ENCODE measurements at regions not wholly inside any gene's neighbourhood (a gene's known extent, or its start where the extent isn't known, plus 50 kb on each side); places are given as distances from the start of the nearest gene placed in this dataset.

- no peak for DNase-seq
Observed at GRCh38 chr2:144948205-144948855, 428.4 kb upstream of the ZEB2 start.

DNA sequence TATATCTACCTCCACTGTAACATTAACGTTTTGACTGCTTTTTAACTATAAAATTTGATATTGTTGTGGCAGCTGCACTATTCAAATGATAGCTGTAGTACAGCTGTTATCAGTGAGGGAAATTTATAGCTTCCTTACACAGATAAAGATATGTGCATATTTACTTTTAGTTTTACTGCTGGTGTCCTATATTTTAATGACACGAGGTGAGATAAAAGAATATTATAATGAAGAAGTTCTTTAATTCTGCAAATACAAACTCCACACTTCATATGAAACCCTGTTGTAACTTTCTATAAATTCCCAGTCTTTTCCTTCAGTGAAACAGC lies 427.8 kb upstream of the ZEB2 start:
- no peak for DNase-seq

- no peak for DNase-seq
Observed at GRCh38 chr2:144946263-144946662, 426.3 kb upstream of the ZEB2 start.

- DNase-seq, result no peak
Observed at GRCh38 chr2:144944546-144945220, 424.8 kb upstream of the ZEB2 start.

- DNase-seq, result no peak
Observed at GRCh38 chr2:144943986-144944385, 424.1 kb upstream of the ZEB2 start.

DNA sequence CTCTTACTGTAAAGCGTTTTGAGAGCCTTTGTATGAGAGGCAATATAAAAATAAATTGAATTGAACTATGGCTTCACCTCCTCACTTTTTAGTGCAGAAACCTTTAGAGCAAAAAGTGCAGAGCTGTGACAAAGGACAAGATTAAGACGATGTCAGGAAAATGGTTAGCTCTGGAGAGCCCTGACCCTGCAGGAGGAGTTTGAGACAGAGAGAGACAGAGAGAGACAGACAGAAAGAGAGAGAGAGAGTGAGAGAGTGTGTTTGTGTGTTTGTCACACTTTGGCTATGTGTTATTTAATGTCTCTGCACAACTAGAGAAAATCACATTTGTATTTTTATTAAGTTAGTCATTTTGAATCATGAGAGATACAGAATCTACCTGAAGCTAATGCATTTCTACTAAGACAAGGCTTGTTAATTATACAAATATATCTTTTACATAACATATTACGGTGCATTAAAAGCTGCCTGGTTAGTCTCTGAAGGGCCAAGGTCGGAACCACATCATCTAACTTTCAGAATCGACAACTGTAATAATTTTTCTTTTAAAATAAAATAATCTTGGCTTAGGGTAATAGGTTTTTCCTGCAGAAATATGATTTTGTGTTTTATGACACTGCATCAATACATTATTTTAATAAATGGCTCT lies 423.5 kb upstream of the ZEB2 start:
- DNase-seq, result no peak

DNA sequence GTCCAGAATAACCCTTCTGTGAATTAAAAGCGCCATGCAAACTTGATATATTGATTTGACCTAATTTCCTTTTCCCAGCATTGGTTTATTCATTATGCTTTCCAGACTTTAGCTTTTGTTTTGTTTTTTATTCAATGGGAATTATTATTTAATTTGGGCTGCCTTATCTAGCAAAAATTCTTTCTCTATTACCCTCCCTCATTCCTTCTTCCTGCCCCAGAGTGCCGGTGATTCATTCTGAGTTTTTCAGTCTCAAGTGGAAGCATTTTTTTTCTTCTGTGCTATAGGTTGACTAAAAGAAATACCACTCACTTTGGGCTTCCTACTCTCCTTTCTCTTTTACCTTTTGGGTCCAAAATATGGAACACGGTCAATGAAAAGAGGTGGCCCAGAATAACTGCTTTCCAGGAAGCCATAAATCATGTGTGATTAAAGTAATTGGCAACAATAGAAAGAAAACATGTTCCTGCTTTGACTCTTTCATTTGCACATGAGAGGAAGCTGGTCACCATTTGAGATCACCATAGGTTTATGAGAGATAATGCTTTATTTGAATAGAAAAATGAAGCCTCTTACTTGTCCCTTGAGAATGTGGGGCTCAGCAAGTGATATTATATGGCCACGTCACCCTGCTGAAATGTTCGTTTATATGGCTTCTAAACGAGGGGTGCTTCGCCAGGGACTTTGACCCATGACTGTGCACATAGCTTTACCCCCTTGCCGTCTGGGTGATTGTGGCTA lies 422.8 kb upstream of the ZEB2 start:
- DNase-seq, result no peak

DNA sequence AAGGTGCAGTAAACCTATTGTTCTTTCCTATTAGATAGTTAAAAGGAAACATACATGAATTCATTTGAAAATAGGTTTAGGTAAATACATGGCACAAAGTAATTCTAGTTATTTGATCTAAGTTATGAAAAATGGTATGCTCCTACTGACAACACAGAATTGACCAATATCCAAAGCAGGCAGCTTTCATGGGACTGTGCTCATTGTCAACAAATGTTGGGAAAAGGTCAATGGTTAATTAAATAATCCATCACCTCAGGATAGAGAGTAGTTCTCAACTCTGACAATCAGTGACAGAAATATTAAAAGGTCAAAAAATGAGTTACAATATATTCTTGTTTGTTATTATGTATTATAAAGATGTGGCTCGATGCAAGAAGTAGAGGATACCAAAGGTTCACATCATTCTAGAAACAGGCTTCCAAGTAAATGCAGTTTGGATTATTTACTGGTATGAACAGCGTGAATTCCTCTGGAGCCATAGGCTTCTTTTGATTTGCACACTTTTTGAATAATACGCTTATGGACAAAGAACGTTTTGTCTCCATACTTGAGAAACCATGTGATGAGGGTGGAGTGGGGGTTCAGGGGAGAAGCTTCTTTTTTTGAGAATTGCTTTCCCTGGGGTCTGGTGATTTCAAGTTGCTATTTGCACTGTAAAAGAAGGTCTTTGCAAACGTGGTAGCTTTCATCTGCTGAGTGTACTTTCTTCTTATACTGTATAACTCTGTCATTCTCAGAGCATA lies 422.0 kb upstream of the ZEB2 start:
- DNase-seq, result no peak

DNA sequence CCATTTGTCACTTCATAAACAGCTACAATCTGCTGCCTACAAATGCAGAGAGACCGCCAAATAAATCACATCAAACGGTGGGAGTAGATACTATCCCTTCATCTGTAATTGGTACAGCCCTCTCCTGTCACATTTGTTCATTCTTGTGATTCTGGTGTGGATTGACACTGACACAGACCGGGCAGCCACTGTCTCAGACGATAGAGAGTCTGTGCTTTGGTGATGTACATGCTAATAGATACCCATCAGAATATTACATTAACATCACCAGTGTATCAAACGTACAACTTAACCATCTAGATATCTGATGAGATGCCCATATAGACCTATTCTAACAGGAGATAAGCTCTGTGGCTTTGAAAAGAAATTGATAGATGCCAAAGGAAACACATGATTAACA lies 419.7 kb upstream of the ZEB2 start:
- no peak for DNase-seq

- DNase-seq, result no peak
Observed at GRCh38 chr2:144937910-144938709, 418.2 kb upstream of the ZEB2 start.

DNA sequence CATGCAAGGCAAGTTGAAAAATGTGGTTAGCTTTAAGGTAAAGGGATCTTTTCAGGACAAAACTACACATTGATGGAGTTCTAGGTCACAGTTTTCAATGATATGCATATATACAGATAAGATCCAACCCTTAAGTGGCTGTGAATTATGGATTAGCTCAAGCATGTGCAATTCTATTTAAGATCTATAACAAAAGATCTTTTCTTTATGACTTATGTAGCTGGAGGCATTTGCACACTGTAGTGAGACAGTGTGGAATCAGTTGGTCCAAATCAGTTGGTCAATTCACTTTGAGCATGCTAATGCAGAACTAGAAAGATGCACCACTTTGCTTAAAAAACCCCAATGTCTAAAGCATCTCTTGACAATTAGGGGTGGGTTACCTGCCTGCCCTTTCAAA lies 417.1 kb upstream of the ZEB2 start:
- no peak for DNase-seq

- no peak for DNase-seq
Observed at GRCh38 chr2:144936442-144936841, 416.5 kb upstream of the ZEB2 start.

DNA sequence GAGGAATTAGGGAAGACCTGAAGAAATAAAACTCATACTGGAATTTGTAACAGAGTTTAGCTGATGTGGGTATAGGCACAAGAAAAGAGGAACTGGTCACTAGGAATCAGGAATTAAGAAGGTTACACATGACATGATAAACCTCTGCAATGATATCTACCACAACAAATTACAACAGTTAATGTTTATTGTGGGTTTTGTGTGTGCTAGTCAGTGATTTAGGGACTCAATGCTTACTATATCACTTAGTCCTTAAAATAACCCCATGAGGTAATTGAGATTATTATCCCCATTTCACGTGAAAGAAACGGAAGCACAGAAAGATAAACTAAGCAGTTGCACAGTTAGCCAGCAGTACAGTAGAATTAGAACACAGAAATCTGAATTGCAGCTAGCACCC lies 415.8 kb upstream of the ZEB2 start:
- peak in 1 of 2 donors; percentile 19 for DNase-seq

DNA sequence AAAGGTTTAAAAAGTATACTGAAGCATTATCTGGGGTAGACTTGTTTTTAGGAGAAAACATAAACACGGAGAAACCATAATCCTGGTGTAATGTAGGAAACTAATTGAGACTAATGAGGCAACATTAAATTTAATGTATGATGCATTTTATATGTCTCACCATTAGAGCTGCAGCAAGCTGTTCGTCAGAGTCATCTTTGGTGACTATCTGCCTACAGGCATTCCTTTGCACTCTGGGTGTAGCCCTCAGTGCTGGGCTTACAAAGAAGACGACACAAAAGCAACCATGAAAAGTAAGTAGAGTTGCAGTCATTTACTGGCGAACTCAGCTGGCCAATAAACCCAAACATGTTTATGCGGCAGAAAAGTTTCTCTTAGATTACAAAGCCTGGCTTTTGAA lies 415.3 kb upstream of the ZEB2 start:
- no peak for DNase-seq

- no peak for DNase-seq
Observed at GRCh38 chr2:144931960-144932359, 412.0 kb upstream of the ZEB2 start.

DNA sequence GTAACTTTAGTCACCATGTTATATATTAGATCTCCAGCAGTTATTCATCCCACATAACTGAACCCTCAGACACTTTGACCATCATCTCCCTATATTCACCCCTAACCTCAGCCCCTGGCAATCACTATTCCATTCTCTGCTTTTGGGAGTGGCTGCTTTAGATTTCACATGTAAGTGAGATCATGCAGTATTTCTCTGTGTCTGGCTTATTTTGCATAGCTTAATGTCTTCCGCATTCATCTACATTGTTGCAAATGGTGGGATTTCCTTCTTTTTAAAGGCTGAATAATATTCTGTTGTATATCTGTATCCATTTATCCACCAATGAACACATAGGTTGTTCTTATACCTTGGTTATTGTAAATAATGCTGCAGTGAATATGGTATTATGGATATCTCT lies 411.6 kb upstream of the ZEB2 start:
- DNase-seq, result no peak

- no peak for DNase-seq
Observed at GRCh38 chr2:144927429-144927828, 407.5 kb upstream of the ZEB2 start.

GRCh38 chr2:144925886-144926285 lies 406.0 kb upstream of the ZEB2 start:
- DNase-seq, result no peak

DNA sequence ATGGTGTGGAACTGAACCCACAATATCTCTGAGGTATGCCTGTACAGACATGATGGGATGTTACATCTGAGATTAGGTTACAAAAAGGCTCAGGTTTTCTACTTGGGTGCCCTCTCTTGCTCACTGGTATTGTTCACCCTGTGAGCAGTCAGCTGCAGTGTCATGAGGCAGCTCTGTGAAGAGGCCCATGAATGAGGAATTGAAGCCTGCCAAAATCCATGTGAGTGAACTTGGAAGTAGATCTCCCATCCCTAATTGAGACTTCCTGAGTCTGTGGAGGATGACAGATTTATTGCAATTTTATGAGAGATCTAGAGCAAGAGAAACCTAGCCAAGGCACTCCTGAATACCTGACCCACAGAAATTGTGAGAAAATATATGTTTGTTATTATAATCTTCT lies 404.9 kb upstream of the ZEB2 start:
- no peak for DNase-seq

- no peak for DNase-seq
Observed at GRCh38 chr2:144922519-144922918, 402.6 kb upstream of the ZEB2 start.

GRCh38 chr2:144920755-144921530 lies 401.0 kb upstream of the ZEB2 start:
- DNase-seq, result no peak
